ENCODE measurements at regions not wholly inside any gene's neighbourhood (a gene's known extent, or its start where the extent isn't known, plus 50 kb on each side); places are given as distances from the start of the nearest gene placed in this dataset.
"Not testable (repeated sequence)": the region's sequence is repeated elsewhere in the genome, so short reads cannot be mapped to it uniquely, and the experiment has no call there.

DNA sequence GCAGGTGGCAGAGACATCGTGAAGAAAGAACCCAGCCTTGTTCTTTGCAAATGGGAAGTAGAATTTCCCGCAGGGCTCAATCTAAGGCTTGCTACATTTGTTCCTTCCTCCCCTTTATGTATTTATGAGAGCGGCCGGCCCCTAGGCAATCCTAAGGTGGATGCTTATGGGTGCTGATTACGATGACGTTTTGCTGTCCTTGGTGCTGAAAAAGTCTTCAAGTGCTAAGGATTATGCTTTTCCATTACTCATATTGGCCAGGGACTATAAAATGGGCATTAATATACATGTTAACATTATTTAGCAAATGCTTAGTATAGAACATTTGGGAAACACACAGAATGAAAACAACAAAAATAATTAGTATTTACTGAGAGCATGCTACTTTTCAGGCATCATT, 313.3 kb upstream of the XYLT1 start:
- no peak for DNase-seq

DNA sequence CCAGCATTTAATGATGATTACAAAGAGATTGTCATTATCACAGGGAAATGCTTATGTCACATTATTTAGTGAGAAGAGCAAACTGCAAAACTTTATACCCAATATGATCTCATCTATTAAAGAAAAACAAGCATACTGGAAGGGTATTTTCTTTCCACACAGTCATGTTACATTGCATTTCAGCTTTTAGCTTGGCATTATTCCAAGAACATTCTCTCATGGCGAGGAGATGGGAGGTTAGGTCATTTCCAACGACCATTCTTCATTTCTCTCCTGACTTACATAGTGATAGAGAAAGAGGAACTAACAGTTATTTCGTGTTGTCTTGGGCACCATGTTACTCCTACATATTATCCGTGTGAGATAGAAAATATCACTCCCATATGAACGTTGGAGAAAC, 309.4 kb upstream of the XYLT1 start:
- DNase-seq, result no peak

DNA sequence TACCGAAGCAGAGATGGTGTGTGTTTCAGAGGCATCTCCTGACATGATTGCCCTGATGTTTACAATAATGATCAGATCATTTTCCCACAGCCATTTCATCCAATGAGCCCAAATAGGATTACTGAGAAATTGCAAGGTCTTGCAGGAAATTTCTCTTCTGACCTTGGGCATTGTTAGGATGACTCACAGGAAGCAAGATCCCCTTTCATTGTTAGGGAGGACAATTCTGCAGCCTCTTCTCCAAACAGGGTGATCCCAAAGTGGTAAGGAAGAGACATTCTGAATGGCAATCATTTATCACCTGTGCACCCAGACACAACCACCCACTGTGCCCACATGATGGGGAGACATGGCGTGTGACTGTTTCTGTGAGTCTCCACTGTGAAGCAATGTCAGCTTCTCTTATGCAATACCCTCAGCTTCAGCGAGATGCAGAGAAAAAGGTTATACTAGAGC, 306.7 kb upstream of the XYLT1 start:
- DNase-seq, result no peak

DNA sequence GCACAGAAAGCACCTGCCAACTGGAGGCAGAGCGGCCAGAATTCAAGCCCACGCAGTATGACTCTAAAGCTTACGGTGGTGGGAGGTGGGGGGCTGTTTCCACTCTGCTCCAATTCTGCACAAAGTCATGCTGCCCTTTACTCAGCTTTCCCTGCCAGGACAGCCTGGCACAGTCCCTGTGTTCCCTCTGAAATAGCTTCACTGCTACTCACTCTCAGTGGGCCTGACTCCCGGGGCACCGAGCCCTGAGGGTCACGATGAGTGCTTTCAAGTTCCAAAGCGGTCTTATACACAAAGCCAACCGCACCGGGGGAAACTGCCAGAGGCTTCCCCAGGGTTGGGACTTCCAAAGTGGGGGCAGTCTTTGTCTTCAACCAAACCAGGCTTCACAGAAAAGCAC, 306.1 kb upstream of the XYLT1 start:
- DNase-seq, result no peak

DNA sequence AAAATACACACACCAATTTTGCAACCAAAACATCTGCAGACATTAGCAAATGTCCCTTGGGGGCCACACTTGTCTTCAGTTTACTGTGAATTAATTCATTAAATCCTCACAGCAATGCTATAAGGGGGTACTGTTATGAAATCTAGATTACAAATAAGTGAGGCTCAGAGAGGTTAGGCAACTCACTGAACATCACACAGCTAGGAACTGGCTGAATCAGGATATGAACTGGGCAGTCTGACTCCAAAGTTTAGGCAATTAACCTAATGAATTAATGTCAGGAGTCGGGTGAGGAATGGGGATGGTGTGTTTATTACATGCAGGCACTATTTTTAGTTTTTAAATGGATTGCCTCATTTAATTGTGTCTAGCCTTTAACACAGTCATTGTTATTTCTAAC, 305.7 kb upstream of the XYLT1 start:
- no peak for DNase-seq

DNA sequence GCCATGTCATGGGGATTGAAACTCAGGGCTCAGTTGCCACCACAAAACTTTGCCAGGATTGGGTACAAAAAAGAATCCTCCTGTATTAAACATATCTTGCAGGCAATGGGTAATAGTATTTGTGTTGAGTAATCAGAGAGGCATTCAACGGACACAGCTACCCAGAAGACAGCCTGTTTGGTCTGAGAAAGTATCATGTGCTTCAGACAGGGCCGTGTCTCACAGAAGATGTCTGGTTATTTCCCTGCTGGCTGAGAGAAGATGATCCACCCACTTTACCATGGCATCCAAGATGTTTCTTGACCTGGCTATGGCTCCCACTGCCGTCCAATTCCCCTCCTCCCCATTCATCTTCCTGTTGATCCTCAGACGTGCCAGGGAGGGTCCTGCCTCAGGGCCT, 304.3 kb upstream of the XYLT1 start:
- DNase-seq, result no peak

DNA sequence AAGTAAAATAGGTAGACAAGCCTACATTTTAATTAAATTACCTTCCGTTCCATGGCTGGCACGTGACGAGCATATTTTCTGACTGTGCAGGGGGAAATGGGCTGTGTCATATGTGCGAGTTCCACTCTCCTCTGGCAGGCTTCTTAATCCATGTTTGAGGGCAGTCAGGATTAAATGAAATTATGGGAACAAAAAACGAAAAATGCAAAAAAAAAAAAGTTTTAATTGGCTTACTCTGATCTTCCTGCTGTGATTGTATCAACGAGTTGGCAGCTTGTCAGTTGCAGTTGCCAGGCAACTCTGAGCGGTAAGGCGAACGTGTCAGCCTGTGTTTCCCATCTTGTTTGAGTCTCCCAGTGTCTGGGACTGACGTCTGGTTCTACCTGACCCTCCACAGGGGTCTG, 302.9 kb upstream of the XYLT1 start:
- DNase-seq, result no peak

DNA sequence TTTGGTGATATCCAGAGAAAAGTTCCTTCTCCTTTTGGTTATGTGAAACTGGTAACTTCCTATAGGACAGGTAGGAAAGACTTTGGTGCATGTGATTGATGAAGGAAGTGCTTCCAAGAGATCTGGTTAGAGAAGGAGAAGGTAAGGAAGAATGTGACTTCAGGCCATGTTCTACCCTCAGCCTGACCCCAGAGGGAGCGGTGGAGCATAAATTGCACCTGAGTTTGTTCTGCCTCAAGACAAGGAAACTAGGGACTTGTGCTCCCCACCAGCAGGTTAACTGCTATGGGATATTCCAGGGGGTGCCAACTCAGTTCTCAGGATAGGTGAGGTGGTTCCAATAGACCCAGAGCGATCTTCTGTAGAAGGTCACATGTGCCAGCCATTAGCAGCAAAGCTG, 299.3 kb upstream of the XYLT1 start:
- DNase-seq, result no peak

DNA sequence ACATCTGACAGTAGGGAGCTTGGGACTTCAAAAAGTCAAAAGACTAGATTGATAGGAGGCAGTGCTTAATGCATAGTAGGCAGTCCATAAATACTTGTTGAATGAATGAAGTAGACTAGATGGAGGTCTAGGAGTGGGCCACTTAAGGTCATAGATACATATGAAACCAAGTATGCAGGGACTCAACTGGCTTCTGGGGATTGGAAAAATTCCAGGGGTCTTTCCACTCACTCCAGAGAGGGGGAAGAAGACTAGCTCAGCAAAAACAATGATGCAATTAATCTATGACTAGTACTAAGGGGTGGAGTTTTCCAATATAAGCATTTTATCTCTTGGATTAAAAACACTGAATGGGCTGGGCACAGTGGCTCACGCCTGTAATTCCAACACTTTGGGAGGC, 298.3 kb upstream of the XYLT1 start:
- DNase-seq, result no peak

DNA sequence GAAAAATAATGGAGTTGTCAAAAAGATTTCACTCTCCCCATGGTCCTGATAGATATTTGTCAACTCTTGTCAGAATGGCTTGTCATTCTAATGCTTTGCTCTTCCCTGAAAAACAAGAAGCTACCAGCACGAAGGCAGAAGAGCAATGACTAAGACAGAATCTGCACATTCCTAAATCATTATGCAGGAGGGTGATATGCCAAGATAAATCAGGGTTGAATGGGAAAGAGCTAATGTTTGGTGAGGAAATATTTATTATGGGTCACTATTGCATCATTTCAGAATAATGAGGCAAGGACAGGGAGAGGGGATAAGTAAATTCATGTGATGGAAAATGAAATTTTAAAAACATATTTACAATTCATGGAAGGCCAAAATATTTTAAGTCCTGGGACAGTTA, 297.5 kb upstream of the XYLT1 start:
- no peak for DNase-seq

DNA sequence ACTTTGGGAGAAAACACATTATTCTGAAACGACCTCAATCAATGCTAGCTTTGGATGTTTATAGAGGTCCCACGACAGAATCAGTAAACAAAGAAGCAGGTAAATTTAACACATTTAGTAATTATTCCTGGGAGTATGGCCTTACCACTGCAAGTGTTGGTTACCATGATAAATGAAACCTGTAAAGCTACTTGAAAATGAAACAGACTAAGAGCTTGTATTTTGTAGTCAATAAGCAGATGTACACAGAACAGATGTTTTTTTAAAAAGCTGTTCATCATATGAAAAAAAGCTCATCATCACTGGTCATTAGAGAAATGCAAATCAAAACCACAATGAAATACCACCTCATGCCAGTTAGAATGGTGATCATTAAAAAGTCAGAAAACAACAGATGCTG, 295.3 kb upstream of the XYLT1 start:
- no peak for DNase-seq

DNA sequence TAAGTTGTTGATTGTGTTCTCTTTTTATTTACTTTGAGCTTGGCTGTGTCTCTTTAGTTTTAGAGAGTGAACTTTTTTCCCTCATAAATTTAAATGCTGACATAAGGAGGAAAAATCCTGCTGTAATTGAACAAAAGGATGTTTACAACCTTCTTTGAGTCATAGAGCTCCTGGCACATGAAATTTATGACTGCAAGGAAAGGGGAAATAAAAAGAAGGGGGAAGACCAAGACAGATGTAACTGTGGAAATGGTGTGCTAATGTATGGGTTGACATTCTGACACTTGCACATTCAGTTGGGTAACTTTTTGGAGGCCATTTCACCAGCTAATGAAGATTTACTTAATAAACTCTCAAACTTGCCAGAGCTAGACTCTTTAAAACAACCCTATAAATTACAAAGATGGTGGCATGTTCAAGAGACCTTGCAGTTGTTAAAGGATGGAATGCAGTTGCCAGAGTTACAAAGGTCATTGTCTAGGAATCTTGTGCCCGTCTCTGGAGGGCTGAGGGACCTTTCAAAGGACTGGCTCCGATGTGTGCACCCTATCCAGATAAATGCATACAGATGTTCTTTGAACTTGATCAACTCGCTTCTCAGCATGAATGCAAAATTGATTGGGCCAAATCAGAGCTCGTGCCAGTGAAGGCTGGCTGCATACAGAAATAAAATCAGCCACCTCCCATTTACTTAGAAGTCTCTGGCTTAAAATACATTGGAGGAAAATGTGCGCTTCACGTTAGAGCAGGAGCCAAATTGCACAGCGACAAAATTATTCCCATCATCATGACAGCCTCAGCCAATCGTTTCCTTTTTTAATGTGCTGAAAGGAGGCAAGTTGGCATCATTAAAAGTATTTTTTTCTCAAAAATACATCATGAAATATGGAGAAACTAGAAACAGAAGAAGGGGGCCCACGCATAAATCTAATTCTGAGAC, 289.0 kb upstream of the XYLT1 start:
- no peak for DNase-seq

DNA sequence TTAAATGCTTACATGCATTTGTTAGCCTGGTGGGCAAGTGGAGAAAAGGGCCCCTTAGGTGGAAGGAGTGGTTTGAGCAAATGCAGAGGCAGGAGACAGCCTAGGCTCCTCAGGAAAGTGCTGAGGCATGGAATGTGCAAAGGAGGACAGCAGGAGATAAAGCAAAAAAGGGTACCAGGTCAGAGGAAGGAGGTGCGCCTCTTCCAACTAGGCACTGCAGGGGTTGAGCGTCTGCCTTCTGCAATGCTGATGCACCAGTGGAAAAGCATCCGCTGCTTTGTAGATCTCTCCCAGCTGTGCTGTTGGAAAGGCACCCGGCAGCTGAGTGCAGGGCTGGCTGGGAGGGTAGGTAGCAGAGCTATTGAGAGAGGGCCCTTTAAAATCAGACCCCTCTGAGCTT, 287.0 kb upstream of the XYLT1 start:
- DNase-seq, result no peak

DNA sequence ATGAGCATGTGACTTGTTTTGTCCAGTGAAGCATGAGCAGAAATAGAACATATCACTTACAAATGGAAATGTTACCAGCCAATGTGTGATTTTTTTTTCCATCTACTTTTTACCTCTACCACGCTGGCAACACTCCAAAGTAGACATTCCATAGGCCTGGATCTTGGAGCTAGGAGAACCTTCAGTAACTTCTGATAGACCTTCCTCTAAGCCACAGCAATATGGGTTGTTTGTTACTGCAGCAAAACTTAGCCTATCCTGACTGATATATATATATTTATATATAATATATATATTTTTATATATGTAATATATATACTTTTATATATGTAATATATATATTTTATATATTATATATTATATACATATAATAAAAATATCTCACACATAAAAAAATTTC, 284.4 kb upstream of the XYLT1 start:
- no peak for DNase-seq

DNA sequence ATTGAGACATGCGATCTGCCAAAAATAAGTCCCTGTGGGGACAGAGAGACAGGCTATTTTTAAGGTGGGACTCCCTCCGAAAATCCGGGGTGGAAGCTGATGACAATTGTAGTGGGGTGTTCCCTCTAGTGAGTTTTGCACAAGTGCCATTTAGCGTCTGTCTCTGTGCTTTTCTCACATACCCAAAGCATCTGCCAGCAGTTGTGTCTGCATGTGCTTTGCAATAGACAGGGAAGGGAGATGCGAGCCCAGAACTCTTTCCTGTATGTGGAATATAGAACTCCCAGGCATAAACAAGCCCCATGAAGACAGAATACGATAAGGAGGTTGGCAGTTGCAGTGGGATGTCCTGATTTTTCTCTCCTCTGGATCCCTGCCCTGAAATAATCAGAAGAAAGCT, 282.7 kb upstream of the XYLT1 start:
- no peak for DNase-seq

DNA sequence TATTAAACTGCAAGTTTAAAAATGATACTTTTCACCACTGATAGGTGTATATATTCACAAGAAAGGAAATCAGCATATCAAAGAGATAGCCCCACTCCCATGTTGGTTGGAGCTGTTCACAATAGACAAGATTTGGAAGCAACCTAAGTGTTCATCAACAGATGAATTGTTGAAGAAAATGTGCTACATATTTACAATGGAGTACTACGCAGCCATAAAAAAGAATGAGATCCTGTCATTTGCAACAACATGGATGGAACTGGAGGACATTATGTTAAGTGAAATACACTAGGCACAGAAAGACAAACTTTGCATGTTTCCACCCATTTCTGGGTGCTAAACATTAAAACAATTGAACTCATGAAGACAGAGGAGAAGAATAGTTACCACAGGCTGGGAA, 278.9 kb upstream of the XYLT1 start:
- no peak for DNase-seq

DNA sequence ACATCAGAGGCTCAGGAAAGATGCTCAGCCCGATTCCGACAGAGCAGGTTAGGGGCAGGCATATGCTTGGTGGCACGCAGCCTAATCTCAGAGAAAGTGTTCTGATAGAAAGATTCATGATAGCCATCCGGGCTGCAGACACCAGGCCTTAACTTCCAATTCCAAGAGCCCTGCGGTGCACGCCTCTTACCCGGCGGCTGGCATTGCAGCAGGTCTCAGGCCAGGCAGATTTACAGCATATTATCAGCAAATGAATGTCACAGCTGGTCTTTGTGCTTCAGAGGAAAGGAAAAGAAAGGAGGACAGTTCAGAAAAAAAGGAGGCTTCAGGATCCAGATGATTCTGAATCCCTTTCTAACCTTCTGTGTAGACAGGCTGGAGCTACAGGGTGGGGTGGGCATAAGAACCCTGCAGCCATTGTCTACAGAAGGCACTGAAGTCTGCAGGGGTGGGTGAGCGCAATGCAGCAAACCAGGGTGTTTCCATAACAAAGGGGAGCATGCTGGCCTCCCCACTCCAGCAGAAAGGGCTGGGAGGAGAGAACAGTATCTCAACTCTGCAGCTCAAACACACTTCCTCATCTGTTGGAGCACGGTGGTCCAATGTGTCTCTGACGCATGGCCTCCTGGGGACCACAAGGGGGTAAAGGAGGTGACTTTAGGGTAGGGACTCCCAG, 277.4 kb upstream of the XYLT1 start:
- no peak for DNase-seq

DNA sequence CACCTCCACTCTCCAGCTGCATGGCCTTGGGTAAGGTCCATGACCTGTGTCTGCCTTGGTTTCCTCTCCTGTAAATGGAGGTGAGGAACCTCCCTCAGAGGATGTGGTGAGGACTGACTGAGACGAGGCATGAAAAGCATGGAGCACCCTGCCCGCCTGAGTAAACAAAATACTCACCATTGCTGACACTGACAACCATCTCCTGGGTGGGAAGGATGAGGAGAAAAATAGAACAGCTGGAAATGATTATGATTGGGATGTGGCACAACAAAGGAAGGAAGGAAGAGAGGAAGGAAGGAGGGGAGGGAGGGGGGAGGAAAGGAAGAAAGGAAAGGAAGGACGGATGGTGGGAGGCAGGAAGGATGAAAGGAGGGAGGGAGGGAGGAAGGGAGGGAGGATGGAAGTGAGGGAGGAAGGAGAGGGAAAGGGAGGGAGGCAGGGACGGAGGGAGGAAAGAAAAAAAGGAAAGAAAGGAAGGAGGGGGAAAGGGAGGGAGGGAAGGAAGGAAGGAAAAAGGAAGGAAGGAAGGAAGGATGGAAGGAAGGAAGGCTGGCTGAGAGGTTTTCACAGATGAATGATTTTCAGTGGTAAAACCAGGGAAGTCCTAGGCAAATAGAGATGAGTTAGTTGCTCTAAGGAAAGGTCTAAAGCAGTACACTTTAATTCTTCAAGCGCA, 276.5 kb upstream of the XYLT1 start:
- no peak for DNase-seq

DNA sequence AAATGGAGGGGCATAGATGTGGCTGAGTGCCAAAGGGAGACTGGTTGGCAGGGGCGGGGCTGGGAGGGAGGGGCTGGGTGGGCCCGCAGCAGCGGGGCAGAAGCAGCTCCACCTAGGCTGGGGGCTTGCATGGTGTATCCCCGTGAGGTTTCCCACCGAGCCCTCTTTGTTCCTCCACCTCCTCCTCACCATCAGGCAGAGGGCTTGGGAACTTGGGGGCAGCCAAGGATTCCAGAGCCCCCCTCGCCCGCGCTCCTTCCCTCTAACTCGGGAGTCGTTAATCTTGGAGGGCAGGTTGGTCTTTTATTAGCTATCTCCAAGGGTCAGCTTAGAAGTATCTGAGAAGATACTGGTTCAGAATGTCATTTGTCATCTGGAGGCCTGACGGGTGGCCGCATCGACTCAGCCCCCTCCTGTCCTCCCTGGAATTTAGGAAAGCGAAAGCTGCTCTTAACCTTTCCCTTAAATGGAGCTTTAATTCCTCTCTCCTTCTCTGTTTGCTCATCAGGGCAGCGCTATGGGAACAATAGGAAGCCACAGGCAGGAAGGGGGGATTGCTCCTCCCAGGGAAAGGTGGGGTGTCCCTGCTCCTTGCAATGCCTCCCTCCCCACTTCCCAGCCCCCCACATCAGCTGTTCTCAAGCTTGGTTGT, 274.3 kb upstream of the XYLT1 start:
- no peak for DNase-seq

DNA sequence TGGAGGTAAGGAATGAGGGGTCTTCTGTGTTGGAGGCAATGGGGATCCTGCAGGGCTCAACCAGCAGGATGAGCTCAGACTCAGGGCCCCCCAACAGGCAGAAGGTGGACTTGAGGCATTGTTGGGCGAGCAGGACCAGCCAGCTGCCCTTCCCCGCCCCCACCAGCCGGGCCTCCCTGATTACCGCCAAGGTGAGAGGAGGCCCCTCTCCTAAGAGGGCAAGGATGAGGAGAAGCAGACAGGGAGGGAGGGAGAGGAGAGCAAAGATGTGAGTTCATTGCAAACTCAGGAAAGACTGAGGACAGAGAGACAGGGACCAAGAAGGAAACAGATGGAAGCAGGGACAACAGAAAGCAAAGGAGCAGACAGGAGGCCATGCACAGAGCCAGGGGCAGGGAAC, 272.8 kb upstream of the XYLT1 start:
- no peak for DNase-seq

DNA sequence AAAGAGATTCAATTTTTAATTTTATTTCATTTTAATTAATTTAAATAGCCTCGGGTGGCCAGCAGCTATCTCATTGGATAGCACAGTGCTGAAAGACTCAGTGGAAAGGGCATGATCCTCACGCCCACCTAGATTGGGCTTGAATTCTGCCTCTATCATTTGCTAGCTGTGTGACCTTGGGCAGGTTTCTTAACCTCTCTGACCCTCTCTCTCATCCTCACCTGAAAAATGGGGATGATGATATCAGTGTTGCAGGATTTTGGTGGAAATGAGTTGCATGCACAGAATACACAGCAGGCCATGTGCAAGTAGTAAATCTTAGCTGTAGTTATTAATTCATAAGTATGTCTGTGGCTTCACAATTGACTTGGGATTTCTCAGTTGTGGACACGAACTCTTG, 272.4 kb upstream of the XYLT1 start:
- no peak for DNase-seq

DNA sequence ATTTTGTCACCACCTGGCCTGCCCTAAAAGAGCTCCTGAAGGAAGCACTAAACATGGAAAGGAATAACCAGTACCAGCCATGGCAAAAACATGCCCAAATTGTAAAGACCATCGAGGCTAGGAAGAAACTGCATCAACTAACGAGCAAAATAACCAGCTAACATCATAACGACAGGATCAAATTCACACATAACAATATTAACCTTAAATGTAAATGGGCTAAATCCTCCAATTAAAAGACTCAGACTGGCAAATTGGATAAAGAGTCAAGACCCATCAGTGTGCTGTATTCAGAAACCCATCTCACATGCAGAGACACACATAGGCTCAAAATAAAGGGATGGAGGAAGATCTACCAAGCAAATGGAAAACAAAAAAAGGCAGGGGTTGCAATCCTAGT, 264.3 kb upstream of the XYLT1 start:
- not testable (repeated sequence) for DNase-seq

DNA sequence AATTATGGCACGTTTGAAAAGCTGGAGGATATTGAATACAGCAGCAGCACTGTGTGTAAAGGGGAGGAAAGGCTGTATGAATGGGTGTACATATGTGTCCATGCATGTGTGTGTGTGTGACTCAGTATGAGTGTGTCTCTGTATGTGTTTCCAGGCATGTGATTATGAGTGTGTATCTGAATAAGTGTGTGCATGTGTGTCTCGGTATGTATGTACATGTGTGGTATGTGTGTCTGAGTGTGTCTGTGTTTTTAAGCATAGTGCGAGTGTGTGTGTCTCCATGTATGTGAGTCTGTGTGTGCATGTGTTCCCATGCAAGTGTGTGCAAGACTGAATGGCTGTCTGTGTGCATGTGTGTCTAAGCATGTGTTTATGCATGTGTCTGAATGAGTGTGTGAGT, 259.1 kb upstream of the XYLT1 start:
- no peak for DNase-seq

All from effector CD4-positive, alpha-beta T cell (primary cell).